Epithelial cell of proximal tubule (primary cell): ENCODE measurements at regions not wholly inside any gene's neighbourhood (a gene's known extent, or its start where the extent isn't known, plus 50 kb on each side); places are given as distances from the start of the nearest gene placed in this dataset.
"Not testable (repeated sequence)": the region's sequence is repeated elsewhere in the genome, so short reads cannot be mapped to it uniquely, and the experiment has no call there.

Experiments used
- DNase-seq: peaks from one replicate; pipeline ENCODE4 v3.0.0-alpha.2; 2011; ENCODE audit warnings: low read depth
- H3K4me3 ChIP-seq: 2 replicates; pipeline ENCODE4 v1.5.1; 2011; ENCODE audit warnings: low read depth, mild to moderate bottlenecking, low read length
- TF ChIP-seq, protein P1 (sequence below): conservative IDR thresholded peaks from 2 replicates; pipeline ENCODE4 v1.5.1; 2012; ENCODE audit warnings: low read depth, mild to moderate bottlenecking, low read length

DNA sequence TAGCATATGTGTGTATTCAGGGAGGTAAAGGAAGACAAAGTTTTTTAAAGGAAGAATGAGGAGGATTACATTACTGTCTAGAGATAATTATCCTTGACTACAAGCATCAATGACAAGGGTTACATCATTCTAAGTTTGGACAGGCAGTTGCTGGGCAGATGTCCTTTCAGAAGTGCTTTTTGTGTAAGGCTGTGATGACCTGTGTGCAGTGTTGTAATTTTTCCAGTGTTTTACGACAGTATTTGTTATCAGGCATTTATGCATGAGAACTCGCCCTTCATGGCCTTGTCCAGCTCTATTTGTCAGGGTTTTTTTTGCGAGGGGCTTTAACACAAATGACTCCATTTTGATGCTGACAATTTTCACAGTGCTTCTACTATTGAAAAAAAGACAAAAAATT lies 658.3 kb upstream of the NXPH2 start:
- no peak for DNase-seq
- TF ChIP-seq, protein P1, sequence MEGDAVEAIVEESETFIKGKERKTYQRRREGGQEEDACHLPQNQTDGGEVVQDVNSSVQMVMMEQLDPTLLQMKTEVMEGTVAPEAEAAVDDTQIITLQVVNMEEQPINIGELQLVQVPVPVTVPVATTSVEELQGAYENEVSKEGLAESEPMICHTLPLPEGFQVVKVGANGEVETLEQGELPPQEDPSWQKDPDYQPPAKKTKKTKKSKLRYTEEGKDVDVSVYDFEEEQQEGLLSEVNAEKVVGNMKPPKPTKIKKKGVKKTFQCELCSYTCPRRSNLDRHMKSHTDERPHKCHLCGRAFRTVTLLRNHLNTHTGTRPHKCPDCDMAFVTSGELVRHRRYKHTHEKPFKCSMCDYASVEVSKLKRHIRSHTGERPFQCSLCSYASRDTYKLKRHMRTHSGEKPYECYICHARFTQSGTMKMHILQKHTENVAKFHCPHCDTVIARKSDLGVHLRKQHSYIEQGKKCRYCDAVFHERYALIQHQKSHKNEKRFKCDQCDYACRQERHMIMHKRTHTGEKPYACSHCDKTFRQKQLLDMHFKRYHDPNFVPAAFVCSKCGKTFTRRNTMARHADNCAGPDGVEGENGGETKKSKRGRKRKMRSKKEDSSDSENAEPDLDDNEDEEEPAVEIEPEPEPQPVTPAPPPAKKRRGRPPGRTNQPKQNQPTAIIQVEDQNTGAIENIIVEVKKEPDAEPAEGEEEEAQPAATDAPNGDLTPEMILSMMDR, result no peak
- no peak overlapping the region for H3K4me3 ChIP-seq

DNA sequence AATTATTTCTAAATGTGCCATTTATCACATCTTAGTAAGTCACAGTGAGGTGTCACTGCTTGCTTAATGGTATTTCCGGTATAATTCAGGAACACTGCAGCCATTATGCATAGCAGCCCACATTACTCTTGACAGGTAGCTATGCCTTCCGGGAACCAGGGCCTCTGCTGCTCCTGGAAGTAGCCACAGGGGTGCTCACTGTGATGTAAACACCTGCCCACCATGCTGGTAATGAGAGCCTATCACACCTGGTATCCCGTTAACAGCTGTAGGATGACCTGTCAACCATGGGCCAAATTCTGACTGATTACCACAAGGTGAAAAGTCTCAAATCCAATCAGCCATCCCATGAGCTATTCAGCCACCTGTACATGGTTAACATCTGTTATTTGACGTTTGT lies 647.0 kb upstream of the NXPH2 start:
- TF ChIP-seq, protein P1, result no peak
- DNase-seq, result no peak

DNA sequence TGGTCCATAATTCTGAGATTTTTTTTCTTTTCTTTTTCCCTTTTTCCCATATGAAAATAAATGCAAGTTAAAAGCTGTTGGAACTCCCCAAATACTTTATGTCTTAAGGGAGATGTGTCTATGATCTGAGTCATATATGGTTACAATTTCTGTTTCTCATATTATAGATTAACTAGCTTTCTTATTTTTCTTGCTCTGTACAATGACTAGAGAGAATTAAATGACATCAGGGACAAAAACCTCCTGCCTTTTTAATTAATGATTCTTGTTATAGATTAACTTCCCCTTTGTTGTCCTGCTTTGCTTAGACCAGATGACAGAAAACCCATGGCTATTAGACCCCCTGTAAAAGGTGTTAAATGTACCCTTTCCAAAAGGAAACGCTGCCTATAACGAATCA lies 643.9 kb upstream of the NXPH2 start:
- TF ChIP-seq, protein P1, result no peak
- no peak overlapping the region for H3K4me3 ChIP-seq
- peak; percentile 10 for DNase-seq

More for the DNA sequence above, 647.0 kb upstream of the NXPH2 start:
- H3K4me3 ChIP-seq, result no peak overlapping the region

DNA sequence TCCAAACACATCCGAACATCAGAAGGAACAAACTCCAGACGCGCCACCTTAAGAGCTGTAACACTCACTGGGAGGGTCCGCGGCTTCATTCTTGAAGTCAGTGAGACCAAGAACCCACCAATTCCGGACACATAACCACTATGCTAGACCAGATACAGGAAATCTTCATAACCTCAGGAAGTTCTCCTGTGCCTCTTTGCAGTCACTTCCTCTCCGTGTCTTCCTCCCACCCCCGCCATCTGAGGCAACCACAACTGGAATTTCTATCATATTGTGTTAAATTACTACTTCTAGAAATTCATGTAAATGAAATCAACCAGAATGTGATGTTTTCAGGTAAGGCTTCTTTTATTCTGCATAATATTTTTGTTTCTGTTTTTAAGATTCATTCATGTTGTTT lies 631.0 kb upstream of the NXPH2 start:
- DNase-seq, result no peak
- H3K4me3 ChIP-seq, result no peak overlapping the region
- TF ChIP-seq, protein P1, result no peak

DNA sequence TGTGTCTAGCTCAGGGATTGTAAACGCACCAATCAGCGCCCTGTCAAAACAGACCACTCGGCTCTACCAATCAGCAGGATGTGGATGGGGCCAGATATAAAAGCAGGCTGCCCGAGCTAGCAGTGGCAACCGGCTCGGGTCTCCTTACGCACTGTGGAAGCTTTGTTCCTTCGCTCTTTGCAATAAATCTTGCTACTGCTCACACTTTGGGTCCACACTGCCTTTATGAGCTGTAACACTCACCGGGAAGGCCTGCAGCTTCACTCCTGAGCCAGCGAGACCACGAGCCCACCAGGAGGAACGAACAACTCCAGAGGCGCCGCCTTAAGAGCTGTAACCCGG lies 630.6 kb upstream of the NXPH2 start:
- H3K4me3 ChIP-seq, DNase-seq: not testable (repeated sequence)

DNA sequence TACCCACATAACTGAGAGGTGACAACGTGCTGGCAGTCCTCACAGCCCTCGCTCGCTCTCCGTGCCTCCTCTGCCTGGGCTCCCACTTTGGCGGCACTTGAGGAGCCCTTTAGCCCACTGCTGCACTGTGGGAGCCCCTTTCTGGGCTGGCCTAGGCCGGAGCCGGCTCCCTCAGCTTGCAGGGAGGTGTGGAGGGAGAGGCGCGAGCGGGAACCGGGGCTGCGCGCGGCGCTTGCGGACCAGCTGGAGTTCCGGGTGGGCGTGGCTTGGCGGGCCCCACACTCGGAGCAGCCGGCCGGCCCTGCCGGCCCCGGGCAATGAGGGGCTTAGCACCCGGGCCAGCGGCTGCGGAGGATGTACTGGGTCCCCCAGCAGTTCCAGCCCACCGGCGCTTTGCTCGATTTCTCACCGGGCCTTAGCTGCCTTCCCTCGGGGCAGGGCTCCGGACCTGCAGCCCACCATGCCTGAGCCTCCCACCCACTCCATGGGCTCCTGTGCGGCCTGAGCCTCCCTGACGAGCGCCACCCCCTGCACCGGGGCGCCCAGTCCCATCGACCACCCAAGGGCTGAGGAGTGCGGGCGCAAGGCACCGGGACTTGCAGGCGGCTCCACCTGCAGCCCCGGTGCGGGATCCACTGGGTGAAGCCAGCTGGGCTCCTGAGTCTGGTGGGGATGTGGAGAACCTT lies 630.1 kb upstream of the NXPH2 start:
- DNase-seq, H3K4me3 ChIP-seq: not testable (repeated sequence)

DNA sequence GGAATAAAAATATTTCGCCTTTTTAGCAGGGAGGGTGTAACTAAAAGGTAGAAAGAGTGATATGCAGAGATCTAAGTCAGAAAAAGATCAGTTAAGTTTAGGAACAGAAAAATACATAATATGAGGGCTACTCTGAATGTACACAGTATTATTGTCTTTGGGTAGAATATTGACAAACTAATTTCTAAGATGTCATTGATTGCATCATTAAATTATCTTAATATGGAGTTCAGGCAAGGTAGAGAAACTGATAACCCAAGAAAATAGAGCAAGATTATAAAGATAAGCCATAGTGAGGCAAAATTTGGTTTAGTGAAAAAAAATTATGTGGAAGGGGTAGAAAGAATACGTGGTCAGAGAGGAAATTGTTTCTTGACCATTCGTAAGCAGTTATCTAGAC lies 629.0 kb upstream of the NXPH2 start:
- TF ChIP-seq, protein P1, result no peak
- no peak overlapping the region for H3K4me3 ChIP-seq
- no peak for DNase-seq

DNA sequence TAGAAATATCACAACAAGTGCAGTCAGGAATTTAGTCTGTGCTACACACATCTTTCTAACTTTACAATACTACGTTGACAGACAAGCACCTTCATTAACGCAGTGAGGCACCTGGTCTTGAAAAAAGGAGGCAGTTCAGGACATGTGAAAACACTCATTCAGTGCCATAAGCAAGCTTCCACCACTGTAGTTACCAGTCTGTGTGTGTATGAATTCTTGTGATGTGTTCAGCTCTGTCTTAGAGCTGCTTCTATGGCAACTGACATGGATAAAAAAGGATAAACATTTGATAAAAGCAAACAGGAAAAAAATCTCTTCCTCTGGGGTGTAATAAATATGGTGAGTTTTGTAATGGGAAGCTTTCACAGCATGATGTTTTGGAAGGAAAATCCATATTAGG lies 623.8 kb upstream of the NXPH2 start:
- TF ChIP-seq, protein P1, result no peak
- no peak overlapping the region for H3K4me3 ChIP-seq
- DNase-seq, result no peak
